MCF 10A (cell line): ENCODE measurements at regions not wholly inside any gene's neighbourhood (a gene's known extent, or its start where the extent isn't known, plus 50 kb on each side); places are given as distances from the start of the nearest gene placed in this dataset.

Experiments used
- BruUV-seq: library from RNA; stranded (reverse); fragments of 400-500 nt; replicated peaks from 2 replicates; lab custom pipeline; 2021; lab: Mats Ljungman, UMichigan
- CTCF ChIA-PET: fragments of 300-600 bp; sonication (Branson Sonifier 250); formaldehyde crosslinking; extraction: SDS; loops from one replicate; lab custom pipeline; 2021; ENCODE audit warnings: antibody characterized with exemption, inconsistent platforms; lab: Yijun Ruan, JAX
- POLR2A ChIA-PET: fragments of 300-600, 350-650 bp; sonication (Branson Sonifier 250); formaldehyde crosslinking; extraction: SDS; loops from one replicate; lab custom pipeline; 2020; ENCODE audit warnings: antibody characterized with exemption, inconsistent platforms; lab: Yijun Ruan, JAX
- DNase-seq: peaks from one replicate; pipeline ENCODE4 v3.0.0-alpha.2; 2018; ENCODE audit not compliant: unreplicated experiment
- H3K27ac Mint-ChIP-seq: one replicate; pipeline ENCODE4 v1.8.0; 2022; ENCODE audit warnings: mild to moderate bottlenecking, low read depth, mixed read lengths; ENCODE audit not compliant: unreplicated experiment
- H3K27me3 Mint-ChIP-seq: one replicate; pipeline ENCODE4 v1.8.0; 2022; ENCODE audit warnings: mixed read lengths; ENCODE audit not compliant: insufficient read depth, unreplicated experiment
- H3K36me3 Mint-ChIP-seq: one replicate; pipeline ENCODE4 v1.8.0; 2022; ENCODE audit warnings: mild to moderate bottlenecking, moderate library complexity, mixed read lengths; ENCODE audit not compliant: insufficient read depth, unreplicated experiment
- H3K4me1 Mint-ChIP-seq: one replicate; pipeline ENCODE4 v1.8.0; 2022; ENCODE audit warnings: mixed read lengths; ENCODE audit not compliant: insufficient read depth, unreplicated experiment
- H3K4me3 Mint-ChIP-seq: one replicate; pipeline ENCODE4 v1.8.0; 2022; ENCODE audit warnings: mild to moderate bottlenecking, moderate library complexity, mixed read lengths; ENCODE audit not compliant: unreplicated experiment
- H3K9me3 Mint-ChIP-seq: one replicate; pipeline ENCODE4 v1.8.0; 2022; ENCODE audit warnings: mixed read lengths; ENCODE audit not compliant: unreplicated experiment
- CTCF ChIP-seq: fragments of 200-600 bp; IDR thresholded peaks from one replicate; pipeline ENCODE4 v1.8.0; 2022; ENCODE audit warnings: antibody characterized with exemption, mild to moderate bottlenecking; ENCODE audit not compliant: unreplicated experiment
- intact Hi-C: fragments of 100-400 bp; cut with micrococcal nuclease; formaldehyde crosslinking; loops from 2 replicates; pipeline ENCODE4 v1.14.1; 2022

- intact Hi-C loops, result no loop called here
- no peak for DNase-seq
- Mint-ChIP-seq H3K27me3 (no peaks in the 10 kb centered on the region), H3K9me3 (no peaks in the 10 kb centered on the region), H3K4me1 (peaks cover 19% of the 10 kb centered on the region), H3K27ac (no peak overlapping the region), H3K36me3 (no peaks in the 10 kb centered on the region), H3K4me3 (no peak overlapping the region)
- BruUV-seq, result no TSS peak
- POLR2A ChIA-PET, result no interaction called here
- CTCF ChIA-PET, result interaction anchor here (0.7 kb wide), 1 partner anchor 86 kb away, joined by 3 read pairs; no protein-coding TSS in a partner anchor
- no peak for TF ChIP-seq CTCF
Observed at GRCh38 chr2:129205176-129205575, 774.3 kb upstream of the RAB6C start.

GRCh38 chr2:129205766-129206165 lies 773.7 kb upstream of the RAB6C start:
- intact Hi-C loops, result no loop called here
- H3K9me3 Mint-ChIP-seq, result no peaks in the 10 kb centered on the region
- H3K36me3 Mint-ChIP-seq, result no peaks in the 10 kb centered on the region
- no peak for DNase-seq
- BruUV-seq, result no TSS peak
- no peaks in the 10 kb centered on the region for H3K27me3 Mint-ChIP-seq
- TF ChIP-seq CTCF, result no peak
- peaks cover 21% of the 10 kb centered on the region for H3K4me1 Mint-ChIP-seq
- CTCF ChIA-PET, result interaction anchor here (0.5 kb wide), 1 partner anchor 1038 kb away, joined by 4 read pairs; no protein-coding TSS in a partner anchor
- H3K27ac Mint-ChIP-seq, result no peak overlapping the region
- POLR2A ChIA-PET, result no interaction called here
- H3K4me3 Mint-ChIP-seq, result no peak overlapping the region

- ChIA-PET CTCF (no interaction called here), POLR2A (no interaction called here)
- Mint-ChIP-seq H3K4me1 (peaks cover 14% of the 10 kb centered on the region), H3K27me3 (no peaks in the 10 kb centered on the region), H3K9me3 (no peaks in the 10 kb centered on the region), H3K36me3 (no peaks in the 10 kb centered on the region), H3K4me3 (no peak overlapping the region), H3K27ac (no peak overlapping the region)
- no TSS peak for BruUV-seq
- DNase-seq, result no peak
- TF ChIP-seq CTCF, result no peak
- intact Hi-C loops, result no loop called here
Observed at GRCh38 chr2:129212299-129212958, 767.0 kb upstream of the RAB6C start.

- Mint-ChIP-seq H3K9me3 (no peaks in the 10 kb centered on the region), H3K27ac (peak overlapping the region; percentile 41), H3K4me3 (no peak overlapping the region), H3K27me3 (no peaks in the 10 kb centered on the region), H3K36me3 (no peaks in the 10 kb centered on the region), H3K4me1 (no peaks in the 10 kb centered on the region)
- DNase-seq, result no peak
- intact Hi-C loops, result no loop called here
- ChIA-PET CTCF (interaction anchor here (0.7 to 1.2 kb wide), 2 partner anchors 9 to 1627 kb away, joined by 3 to 4 read pairs; no protein-coding TSS in a partner anchor), POLR2A (interaction anchor here (1.6 kb wide), 1 partner anchor 14 kb away, joined by 3 read pairs; no protein-coding TSS in a partner anchor)
- BruUV-seq, result no TSS peak
- no peak for TF ChIP-seq CTCF
Observed at GRCh38 chr2:129224022-129224421, 755.4 kb upstream of the RAB6C start.
